ENCODE measurements at regions not wholly inside any gene's neighbourhood (a gene's known extent, or its start where the extent isn't known, plus 50 kb on each side); places are given as distances from the start of the nearest gene placed in this dataset.

DNA sequence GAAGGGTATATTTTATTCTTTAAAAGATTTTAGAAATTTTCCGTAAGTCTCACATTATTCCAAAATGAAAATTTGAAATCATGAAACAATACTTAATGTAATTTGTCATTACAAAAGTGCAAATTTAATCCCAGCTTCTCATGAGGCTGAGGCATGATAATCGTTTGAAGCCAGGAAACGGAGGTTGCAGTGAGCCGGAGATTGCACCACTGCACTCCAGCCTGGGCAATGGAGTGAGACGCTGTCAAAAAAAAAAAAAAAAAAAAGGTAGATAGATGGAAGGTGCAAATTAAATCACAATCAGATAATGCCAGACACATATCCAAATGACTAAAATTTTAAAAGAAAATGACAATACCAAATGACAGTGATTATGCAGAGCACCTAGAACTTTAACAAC, 644.2 kb downstream of the FAM181B start:
- TF ChIP-seq RAD21 (IDR thresholded peaks at IDR 0.05; ENCODE audit: low read depth) (no peak), YY1 (IDR thresholded peaks at IDR 0.05; ENCODE audit: low read depth) (no peak)

Measured in Ishikawa (cell line).